Activated T-cell treated with anti-CD3 and anti-CD28 coated beads, Interleukin-2, amount 50 U/mL, for 24 hours (primary cell): ENCODE measurements at regions not wholly inside any gene's neighbourhood (a gene's known extent, or its start where the extent isn't known, plus 50 kb on each side); places are given as distances from the start of the nearest gene placed in this dataset.

ENCODE experiments used
- DNase-seq: peaks from one replicate; pipeline ENCODE4 v3.0.0-alpha.2; 2020
- H3K27ac Mint-ChIP-seq: 2 replicates; pipeline ENCODE4 v1.8.0; 2020; ENCODE audit warnings: mild to moderate bottlenecking, mixed read lengths
- H3K27me3 Mint-ChIP-seq: 2 replicates; pipeline ENCODE4 v1.8.0; 2020; ENCODE audit warnings: mixed read lengths
- H3K36me3 Mint-ChIP-seq: 2 replicates; pipeline ENCODE4 v1.8.0; 2020; ENCODE audit warnings: low read depth, mixed read lengths
- H3K4me1 Mint-ChIP-seq: 2 replicates; pipeline ENCODE4 v1.8.0; 2020; ENCODE audit warnings: low read depth, mixed read lengths
- H3K4me3 Mint-ChIP-seq: 2 replicates; pipeline ENCODE4 v1.8.0; 2020; ENCODE audit warnings: mild to moderate bottlenecking, moderate library complexity, mixed read lengths
- H3K9me3 Mint-ChIP-seq: 2 replicates; pipeline ENCODE4 v1.8.0; 2020; ENCODE audit warnings: mixed read lengths

DNA sequence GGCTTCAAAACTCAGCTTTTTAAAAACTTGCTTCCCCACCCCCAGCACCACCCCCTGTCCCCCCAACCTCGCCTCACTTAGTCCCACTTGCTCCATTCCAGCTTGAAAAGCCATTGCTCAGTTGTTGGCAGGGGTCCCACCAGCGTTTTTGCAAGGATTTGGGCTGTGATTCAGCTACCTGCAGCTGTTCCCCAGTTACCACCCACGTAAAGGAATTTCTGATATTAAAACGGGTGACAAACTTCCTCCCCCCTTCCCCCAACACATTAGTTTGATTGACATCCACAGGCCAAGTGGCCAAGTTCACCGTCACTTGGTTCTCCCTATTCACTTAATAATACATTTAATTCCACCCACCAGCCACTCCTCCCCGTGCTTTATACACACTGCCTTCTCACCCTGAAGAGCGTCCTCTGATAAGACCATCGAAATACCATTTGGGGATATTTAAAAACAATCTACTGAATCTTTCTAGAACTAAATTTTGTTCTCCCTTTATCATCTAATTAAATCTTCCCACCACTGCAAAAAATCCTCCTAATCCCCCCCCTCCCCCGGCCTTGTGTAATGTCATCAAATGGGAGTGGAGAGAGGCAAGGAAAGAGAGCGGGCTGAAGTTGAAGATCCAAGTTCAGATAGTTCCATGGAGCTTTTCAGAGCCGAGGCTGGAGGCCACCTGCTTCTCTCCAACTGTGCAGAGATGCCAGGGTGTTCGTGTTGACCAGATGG lies 55.1 kb downstream of the SOX9 start:
- DNase-seq, result no peak
- no peaks in the 10 kb centered on the region for H3K9me3 Mint-ChIP-seq
- no peaks in the 10 kb centered on the region for H3K27me3 Mint-ChIP-seq
- no peaks in the 10 kb centered on the region for H3K36me3 Mint-ChIP-seq
- no peaks in the 10 kb centered on the region for H3K4me1 Mint-ChIP-seq
- H3K4me3 Mint-ChIP-seq, result no peak overlapping the region
- no peak overlapping the region for H3K27ac Mint-ChIP-seq

DNA sequence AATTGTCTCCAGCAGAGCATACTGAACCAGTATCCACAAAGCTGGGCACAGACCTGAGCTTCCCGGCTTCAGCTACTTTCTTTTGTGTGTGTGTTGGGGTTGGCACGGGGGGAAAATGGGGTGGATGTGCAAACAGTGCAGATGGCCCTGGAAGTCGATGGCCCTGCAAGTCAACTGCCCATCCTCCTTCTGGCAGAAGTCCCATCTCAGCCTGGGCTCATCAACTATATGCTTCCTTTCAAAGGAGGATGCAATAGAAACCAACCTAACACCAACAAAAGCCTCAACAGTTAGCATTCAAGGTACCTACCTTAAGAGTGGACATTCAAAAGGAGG lies 55.7 kb downstream of the SOX9 start:
- no peaks in the 10 kb centered on the region for H3K4me1 Mint-ChIP-seq
- no peak overlapping the region for H3K4me3 Mint-ChIP-seq
- no peaks in the 10 kb centered on the region for H3K36me3 Mint-ChIP-seq
- H3K27ac Mint-ChIP-seq, result no peak overlapping the region
- no peak for DNase-seq
- no peaks in the 10 kb centered on the region for H3K27me3 Mint-ChIP-seq
- no peaks in the 10 kb centered on the region for H3K9me3 Mint-ChIP-seq

DNA sequence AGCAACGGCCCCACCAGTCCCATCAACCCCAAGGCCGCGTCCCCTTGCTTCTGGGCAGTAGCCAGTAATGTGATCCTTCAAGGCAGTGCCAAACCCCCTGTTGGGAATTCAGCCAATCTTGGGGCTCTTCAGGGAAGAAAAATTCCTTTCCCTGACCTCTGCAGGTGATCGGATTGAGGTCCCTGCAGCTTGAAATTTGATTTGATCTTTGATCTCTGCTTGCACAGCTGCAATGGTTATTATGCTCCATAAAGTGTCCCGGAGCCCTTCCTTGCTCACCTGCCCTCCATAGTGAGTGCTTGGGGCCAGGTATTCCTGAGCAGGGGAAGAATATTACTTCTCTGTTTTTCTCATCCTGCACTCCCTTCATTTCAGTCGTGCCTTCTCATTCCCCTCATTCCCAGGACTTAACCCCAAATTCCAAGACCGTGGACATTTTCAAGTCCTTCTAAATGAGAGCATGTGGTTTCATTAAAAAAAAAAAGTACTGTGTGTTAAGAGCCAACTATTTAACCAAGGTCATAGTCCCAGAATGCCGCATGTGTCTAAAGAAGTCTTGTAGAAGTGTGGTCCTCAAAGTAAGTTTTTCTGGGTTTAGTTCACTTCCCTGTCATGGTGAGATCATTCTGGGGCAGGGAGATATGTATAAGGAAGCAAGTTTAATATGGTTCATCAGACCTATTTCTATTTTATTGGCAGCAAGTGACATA lies 56.3 kb downstream of the SOX9 start:
- H3K27ac Mint-ChIP-seq, result no peak overlapping the region
- H3K27me3 Mint-ChIP-seq, result no peaks in the 10 kb centered on the region
- H3K36me3 Mint-ChIP-seq, result no peaks in the 10 kb centered on the region
- no peaks in the 10 kb centered on the region for H3K4me1 Mint-ChIP-seq
- DNase-seq, result no peak
- H3K4me3 Mint-ChIP-seq, result no peak overlapping the region
- no peaks in the 10 kb centered on the region for H3K9me3 Mint-ChIP-seq

DNA sequence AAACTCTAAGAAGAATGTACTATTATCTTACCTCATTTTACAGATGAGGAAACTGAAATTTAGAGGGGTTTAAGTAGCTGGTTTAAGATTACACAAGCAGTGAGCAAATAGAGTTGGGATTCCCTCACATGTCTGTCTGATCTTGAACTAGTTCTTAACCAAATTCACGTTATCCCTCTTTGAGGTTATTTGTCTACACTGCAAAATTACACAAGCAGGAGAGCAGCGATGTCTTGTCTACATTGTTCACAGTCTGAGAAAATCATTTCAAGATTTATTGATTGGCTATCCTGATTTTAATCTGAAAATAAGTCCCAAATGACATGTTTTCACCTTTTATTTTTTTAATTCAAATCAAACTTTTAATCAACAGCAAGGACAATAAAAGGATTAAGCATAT lies 56.9 kb downstream of the SOX9 start:
- Mint-ChIP-seq H3K27ac (no peak overlapping the region), H3K36me3 (no peaks in the 10 kb centered on the region), H3K27me3 (no peaks in the 10 kb centered on the region)

DNA sequence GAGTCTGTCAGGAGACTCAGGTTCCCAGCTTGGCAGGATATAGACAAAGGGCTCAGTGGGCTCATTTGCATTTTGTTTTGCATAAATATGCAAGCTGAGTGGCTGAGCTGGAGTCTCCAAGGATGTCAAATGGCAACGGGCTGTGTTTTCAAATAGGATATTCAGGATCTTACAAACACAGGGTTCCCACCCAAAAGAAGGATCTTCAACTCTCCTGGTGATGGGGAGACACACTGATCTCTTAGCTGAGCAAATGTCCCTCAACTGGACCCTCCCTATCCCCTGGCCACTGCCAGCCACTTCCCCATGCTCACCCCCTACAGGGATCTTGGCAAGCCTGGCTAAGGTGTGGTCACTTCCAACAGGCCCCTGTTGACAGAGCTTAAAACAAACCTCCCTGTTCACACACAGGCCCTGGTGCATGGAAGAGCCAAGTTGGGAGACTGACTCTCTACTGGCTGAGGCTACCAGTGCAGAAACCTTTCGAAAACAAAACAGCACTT lies 61.6 kb downstream of the SOX9 start:
- peaks cover 4% of the 10 kb centered on the region for H3K9me3 Mint-ChIP-seq
- no peaks in the 10 kb centered on the region for H3K4me1 Mint-ChIP-seq
- no peaks in the 10 kb centered on the region for H3K36me3 Mint-ChIP-seq
- no peaks in the 10 kb centered on the region for H3K27me3 Mint-ChIP-seq
- H3K4me3 Mint-ChIP-seq, result no peak overlapping the region
- H3K27ac Mint-ChIP-seq, result no peak overlapping the region
- no peak for DNase-seq

More for the DNA sequence above, 56.9 kb downstream of the SOX9 start:
- H3K4me1 Mint-ChIP-seq, result no peaks in the 10 kb centered on the region
- no peak for DNase-seq
- H3K9me3 Mint-ChIP-seq, result no peaks in the 10 kb centered on the region
- H3K4me3 Mint-ChIP-seq, result no peak overlapping the region

DNA sequence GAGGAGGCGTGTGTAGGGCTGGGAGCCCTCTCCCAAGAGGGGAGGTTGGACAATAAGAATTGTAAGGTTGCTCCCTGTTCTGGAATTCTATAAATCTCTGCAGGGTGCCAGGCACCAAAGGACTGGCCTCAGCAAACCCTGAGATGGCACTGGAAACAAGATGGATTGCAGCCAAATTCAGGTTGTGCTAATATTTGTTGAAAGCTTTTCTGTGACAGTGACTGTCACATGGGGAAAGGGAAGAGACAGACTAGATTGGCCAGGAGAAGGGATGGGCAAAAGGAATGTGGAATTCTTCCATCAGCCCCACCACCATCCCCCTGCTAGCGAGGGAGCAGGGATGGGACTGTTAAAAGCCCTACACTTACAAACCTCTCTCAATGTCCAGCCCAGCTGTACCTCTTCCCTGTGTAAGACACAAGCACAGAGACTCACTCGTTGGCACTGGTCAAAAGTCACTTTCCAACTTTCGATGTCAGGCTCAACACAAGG lies 62.4 kb downstream of the SOX9 start:
- Mint-ChIP-seq H3K4me3 (no peak overlapping the region), H3K27me3 (no peaks in the 10 kb centered on the region), H3K9me3 (peaks cover 4% of the 10 kb centered on the region), H3K27ac (no peak overlapping the region), H3K4me1 (no peaks in the 10 kb centered on the region), H3K36me3 (no peaks in the 10 kb centered on the region)
- no peak for DNase-seq

DNA sequence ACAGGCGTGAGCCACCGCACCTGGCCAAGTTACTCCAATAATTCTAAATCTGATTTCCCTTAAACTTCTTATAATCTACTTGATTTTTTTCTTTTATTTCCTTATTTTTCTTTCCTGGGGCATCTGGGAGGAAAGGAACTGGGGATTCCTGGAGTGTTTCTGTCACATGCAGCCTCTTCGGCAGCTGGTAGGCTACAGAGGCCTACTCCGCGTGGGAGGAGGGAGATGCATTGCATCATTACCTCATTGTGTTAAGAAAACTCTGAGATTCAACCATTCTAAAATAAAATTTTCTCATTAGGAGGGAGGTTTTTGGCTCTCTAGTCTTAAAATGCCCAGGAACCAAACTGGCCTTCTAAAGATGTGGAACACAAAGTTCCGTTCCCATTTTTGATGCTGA lies 64.0 kb downstream of the SOX9 start:
- Mint-ChIP-seq H3K36me3 (no peaks in the 10 kb centered on the region), H3K9me3 (peaks cover 4% of the 10 kb centered on the region), H3K4me3 (no peak overlapping the region), H3K27me3 (no peaks in the 10 kb centered on the region), H3K4me1 (no peaks in the 10 kb centered on the region), H3K27ac (no peak overlapping the region)
- DNase-seq, result no peak

DNA sequence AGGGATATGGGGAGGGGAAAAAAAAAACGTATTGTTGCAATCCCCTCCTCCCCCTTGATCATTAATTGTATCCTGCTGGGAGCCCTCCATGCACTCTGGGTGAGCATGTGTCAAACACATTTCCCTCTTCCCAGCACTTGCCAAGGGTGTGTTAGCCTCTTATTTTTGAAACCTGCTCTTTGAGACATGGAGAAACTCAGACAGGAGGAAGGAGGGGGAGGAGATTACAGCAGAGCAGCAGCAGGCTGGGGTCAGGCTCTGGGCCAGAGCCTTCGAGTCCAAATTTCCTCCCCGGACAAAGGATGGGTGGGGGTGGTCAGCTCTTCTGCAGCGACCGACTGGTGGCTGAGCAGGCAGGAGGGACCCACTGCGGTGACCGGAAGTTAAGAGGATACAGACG lies 64.7 kb downstream of the SOX9 start:
- Mint-ChIP-seq H3K36me3 (no peaks in the 10 kb centered on the region), H3K27ac (no peak overlapping the region), H3K9me3 (peaks cover 4% of the 10 kb centered on the region), H3K4me3 (no peak overlapping the region), H3K4me1 (no peaks in the 10 kb centered on the region), H3K27me3 (no peaks in the 10 kb centered on the region)
- DNase-seq, result no peak

DNA sequence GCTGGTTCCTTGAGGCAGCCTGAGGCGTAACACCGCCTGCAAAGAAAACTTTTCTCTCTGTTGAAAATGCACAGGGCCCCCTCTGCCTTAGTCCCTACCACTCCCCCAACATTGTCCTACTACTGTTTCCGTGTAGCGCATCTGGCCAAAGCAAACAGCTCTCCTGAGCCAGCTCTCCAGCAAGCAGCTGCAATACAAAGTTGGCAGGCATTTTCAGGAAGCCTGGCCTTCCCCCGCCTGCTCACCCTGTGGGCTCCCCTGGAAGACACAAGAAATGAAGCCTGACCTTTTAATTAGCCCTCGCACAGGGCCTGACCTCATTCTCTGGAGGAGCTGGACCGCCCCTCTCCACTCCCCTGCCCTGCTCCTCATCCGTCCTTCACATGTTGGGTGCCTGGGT lies 66.7 kb downstream of the SOX9 start:
- Mint-ChIP-seq H3K4me3 (no peak overlapping the region), H3K27ac (no peak overlapping the region), H3K36me3 (no peaks in the 10 kb centered on the region), H3K9me3 (peaks cover 4% of the 10 kb centered on the region), H3K4me1 (no peaks in the 10 kb centered on the region), H3K27me3 (no peaks in the 10 kb centered on the region)
- no peak for DNase-seq

DNA sequence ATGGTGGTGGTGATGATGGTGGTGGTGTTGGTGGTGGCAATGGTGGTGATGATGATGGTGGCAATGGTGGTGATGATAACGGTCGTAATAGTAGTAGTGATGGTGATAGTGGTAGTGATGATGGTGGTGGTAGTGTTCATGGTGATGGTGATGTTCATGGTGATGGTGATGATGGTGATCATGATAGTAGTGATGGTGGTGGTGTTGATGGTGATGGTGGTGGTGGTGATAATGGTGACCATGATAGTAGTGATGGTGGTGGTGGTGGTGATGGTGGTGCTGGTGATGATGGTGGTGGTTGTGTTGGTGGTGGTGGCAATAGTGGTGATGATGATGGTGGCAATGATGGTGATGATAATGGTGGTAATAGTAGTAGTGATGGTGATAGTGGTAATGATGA lies 68.0 kb downstream of the SOX9 start:
- no peak for DNase-seq
- peaks cover 4% of the 10 kb centered on the region for H3K9me3 Mint-ChIP-seq

DNA sequence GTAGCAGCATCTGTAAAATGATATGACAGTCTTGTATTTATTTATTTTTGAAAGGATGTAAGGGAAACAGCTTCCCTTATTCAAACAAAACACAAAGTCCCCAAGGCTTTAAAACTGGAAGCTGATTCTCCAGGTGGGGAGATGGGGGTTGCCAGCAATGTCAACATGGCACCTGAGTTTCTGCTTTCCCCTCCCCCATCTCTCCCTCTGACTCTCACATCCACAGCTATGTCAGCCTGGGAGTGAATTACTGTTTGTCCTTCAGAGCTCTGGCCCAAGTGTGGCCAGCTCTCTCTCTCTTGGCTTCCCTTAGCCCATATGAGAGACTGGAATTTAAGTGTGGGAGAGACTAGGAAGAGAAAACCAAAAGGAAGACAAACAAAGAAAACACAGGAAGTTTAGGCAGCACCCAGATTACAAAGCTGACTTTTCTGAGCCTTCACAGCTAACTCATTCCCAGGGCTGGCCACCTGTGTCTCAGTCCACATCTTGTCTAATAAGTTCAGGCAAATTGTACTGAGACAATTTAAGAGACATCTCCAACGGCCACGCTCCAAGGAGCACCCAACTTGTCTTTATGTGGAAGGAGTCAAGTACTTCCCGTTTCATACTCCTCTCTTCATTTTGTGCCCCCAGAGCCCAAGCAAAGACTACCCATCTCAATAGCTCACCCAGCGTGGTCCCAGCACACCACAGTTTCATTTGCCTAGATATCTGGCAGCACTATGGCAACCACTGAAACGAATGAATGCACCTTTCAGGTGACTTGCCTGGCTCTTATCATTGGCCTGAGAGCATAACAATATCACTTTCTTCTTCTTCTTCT lies 69.2 kb downstream of the SOX9 start:
- H3K4me1 Mint-ChIP-seq, result no peaks in the 10 kb centered on the region
- no peak overlapping the region for H3K4me3 Mint-ChIP-seq
- no peak overlapping the region for H3K27ac Mint-ChIP-seq
- no peak for DNase-seq
- H3K36me3 Mint-ChIP-seq, result no peaks in the 10 kb centered on the region
- H3K27me3 Mint-ChIP-seq, result no peaks in the 10 kb centered on the region
- peaks cover 4% of the 10 kb centered on the region for H3K9me3 Mint-ChIP-seq

More for the DNA sequence above, 68.0 kb downstream of the SOX9 start:
- Mint-ChIP-seq H3K27ac (no peak overlapping the region), H3K4me3 (no peak overlapping the region), H3K36me3 (no peaks in the 10 kb centered on the region), H3K27me3 (no peaks in the 10 kb centered on the region), H3K4me1 (no peaks in the 10 kb centered on the region)

DNA sequence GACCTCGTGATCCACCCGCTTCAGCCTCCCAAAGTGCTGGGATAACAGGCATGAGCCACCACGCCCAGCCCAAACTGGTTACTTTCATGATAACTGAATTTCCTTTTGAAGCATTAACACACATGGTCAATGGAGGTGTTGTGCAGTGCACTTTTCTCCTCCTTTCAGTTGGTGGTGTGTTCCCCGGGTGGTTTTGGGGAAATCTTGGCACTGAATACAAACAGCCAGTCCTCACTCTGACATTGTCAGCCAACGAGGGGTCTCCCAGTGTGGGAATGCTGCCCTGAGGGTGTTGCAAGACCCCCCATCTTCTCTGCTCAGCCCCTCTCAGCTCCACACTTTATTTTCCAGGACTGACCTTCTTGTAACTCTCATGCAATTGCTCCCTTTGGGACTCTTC lies 70.5 kb downstream of the SOX9 start:
- Mint-ChIP-seq H3K27me3 (no peaks in the 10 kb centered on the region), H3K4me1 (no peaks in the 10 kb centered on the region), H3K4me3 (no peak overlapping the region), H3K9me3 (peaks cover 8% of the 10 kb centered on the region), H3K27ac (no peak overlapping the region), H3K36me3 (no peaks in the 10 kb centered on the region)
- no peak for DNase-seq

DNA sequence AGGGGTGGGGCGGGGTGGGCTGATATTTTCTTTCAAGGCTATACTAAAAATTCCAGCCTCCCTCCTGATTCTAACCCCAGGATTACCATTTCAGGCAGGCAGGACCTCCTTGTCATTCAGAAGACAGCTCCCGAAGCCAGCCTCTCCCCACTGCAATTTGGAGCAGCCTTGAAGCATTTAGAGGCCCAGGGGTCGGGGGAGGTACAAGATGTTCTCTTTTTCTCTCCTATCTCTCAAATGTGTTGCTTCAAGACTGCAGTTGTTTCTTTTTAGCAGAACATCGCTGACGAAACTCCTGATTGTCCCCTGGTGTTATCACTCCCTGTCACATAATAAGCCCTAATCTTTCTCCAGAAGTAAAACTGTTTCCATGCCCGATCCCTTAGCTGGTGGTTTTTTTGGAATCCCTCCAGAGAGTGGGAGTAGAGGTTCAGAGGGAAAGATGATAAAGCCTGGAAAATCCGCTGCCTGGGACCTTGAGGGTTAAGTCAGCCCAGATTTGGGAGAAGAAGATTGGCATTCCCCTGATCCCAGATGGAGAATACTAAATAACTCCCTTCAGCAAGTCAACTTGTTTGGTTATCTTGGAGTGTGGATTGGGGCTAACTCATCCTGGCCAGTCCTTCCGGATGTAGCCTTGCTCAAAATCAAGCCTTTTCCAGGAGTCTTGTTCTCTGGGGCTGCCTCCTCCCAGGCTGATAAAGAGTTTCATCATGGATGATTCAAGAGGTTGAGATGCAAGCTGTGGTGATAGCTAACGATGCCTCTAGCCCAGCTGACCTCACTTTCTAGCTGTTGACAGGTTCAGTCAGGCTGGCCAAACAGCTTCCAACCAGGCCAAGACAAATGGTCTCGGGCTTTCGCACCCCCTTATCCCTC lies 71.3 kb downstream of the SOX9 start:
- Mint-ChIP-seq H3K36me3 (no peaks in the 10 kb centered on the region), H3K9me3 (peaks cover 6% of the 10 kb centered on the region), H3K4me1 (no peaks in the 10 kb centered on the region), H3K27me3 (no peaks in the 10 kb centered on the region), H3K4me3 (no peak overlapping the region), H3K27ac (no peak overlapping the region)
- DNase-seq, result no peak

DNA sequence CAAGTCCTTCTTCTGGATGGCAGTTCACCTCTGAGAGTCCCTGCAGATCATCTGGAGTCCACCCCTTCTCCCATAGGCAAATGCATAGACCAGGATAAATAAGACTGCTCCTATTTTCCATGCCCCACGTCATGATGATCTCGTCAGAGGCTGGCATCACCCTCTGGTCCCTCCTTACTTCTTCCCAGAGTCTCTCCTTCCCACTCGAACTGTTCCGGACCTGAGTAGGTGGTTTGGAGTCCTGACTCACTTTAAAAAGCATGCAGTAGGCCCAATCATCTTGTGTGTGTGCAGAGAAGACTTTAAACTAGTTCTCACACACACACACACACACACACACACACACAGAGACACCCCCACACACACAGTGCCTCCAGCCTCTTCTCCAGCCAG lies 72.0 kb downstream of the SOX9 start:
- no peak overlapping the region for H3K4me3 Mint-ChIP-seq
- H3K4me1 Mint-ChIP-seq, result no peaks in the 10 kb centered on the region
- no peak for DNase-seq
- H3K27ac Mint-ChIP-seq, result no peak overlapping the region
- no peaks in the 10 kb centered on the region for H3K36me3 Mint-ChIP-seq
- peaks cover 3% of the 10 kb centered on the region for H3K9me3 Mint-ChIP-seq
- H3K27me3 Mint-ChIP-seq, result no peaks in the 10 kb centered on the region
